Fibroblast of mammary gland (primary cell): ENCODE measurements at regions not wholly inside any gene's neighbourhood (a gene's known extent, or its start where the extent isn't known, plus 50 kb on each side); places are given as distances from the start of the nearest gene placed in this dataset.

Experiments used
- DNase-seq: peaks from one replicate; pipeline ENCODE4 v3.0.0-alpha.2; 2010; ENCODE audit warnings: low read depth
- H3K4me3 ChIP-seq: 2 replicates; pipeline ENCODE4 v1.5.1; 2011; ENCODE audit warnings: low read depth, mild to moderate bottlenecking, low read length, moderate library complexity; ENCODE audit not compliant: control insufficient read depth
- TF ChIP-seq, protein P1 (sequence below): conservative IDR thresholded peaks from 2 replicates; pipeline ENCODE4 v1.5.1; 2011; ENCODE audit warnings: low read depth, low read length, inconsistent platforms; ENCODE audit not compliant: control insufficient read depth, insufficient read depth

DNA sequence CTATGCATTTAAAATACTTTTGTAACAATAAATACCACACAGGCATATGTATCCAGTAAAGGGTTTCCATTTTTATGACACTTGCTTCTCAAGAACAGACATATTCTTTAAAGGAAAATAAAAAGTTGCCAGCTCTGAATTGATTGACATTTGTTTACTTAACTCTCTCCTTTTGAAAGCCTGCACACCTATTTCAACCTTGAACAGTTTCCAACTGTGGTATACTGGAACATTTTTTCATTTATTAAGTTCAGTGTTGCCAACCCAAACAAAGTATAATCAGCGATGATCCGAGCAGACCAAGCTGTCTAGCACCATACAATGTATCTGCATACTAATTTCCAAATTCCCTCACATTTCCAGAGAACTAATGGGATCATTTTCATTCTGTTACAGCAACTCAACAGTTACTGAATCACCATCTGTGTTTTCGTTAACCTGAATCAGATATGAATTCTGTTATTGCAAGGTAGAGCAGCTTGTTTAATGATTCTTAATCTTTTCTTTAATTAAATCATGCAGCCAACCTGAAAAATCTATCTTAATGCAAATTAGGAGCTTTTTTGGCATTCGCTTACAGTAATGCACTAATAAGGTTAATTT is 725.5 kb upstream of the ZEB2 start:
- no peak overlapping the region for H3K4me3 ChIP-seq
- TF ChIP-seq, protein P1, sequence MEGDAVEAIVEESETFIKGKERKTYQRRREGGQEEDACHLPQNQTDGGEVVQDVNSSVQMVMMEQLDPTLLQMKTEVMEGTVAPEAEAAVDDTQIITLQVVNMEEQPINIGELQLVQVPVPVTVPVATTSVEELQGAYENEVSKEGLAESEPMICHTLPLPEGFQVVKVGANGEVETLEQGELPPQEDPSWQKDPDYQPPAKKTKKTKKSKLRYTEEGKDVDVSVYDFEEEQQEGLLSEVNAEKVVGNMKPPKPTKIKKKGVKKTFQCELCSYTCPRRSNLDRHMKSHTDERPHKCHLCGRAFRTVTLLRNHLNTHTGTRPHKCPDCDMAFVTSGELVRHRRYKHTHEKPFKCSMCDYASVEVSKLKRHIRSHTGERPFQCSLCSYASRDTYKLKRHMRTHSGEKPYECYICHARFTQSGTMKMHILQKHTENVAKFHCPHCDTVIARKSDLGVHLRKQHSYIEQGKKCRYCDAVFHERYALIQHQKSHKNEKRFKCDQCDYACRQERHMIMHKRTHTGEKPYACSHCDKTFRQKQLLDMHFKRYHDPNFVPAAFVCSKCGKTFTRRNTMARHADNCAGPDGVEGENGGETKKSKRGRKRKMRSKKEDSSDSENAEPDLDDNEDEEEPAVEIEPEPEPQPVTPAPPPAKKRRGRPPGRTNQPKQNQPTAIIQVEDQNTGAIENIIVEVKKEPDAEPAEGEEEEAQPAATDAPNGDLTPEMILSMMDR, result no peak
- no peak for DNase-seq

GRCh38 chr2:145235312-145235711 is 715.4 kb upstream of the ZEB2 start:
- no peak overlapping the region for H3K4me3 ChIP-seq
- TF ChIP-seq, protein P1, result no peak

DNA sequence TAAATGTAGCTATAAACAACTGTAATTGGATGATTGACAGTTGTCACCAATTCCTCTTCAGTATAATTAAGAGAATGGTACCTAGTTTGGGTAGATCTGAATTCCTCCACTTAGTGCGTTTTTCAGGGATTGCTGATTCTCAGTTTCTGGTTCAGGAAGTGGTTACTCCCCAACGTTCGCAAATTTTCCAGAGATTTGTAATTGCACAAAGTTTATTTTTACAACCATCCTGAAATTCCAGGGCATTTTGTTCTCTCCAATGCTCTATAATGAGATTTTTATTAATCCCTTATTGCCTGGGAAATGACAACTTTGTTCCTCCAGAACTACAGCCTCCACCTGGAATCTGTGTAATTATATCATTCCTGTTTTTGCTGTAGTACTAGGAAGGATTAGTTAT is 710.6 kb upstream of the ZEB2 start:
- TF ChIP-seq, protein P1, result no peak
- no peak overlapping the region for H3K4me3 ChIP-seq
- peak; percentile 77 for DNase-seq

More at GRCh38 chr2:145235312-145235711, 715.4 kb upstream of the ZEB2 start:
- DNase-seq, result no peak

DNA sequence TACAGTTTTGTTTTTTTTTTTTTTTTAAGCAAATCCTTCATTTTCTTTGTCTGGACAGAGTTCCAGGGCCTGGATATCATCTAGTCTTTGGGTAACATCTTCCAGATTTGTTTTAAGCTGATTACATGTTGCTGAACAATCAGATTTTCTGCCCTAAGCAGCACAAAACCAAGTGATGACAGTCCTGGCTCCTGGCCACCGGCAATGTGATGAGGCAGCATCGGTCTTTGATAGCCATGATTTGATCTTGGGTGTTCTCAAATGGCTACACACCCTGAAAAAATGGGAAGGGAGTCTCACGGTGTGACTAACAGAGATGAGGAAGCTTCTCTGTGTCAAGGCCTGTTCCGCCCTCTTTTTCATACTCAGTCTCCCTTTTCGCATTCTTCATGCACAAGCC is 708.6 kb upstream of the ZEB2 start:
- peak; percentile 89 for DNase-seq
- H3K4me3 ChIP-seq, result no peak overlapping the region
- TF ChIP-seq, protein P1, result no peak

GRCh38 chr2:145226901-145227300 is 707.0 kb upstream of the ZEB2 start:
- no peak for DNase-seq
- no peak overlapping the region for H3K4me3 ChIP-seq
- TF ChIP-seq, protein P1, result no peak

- TF ChIP-seq, protein P1, result no peak
- H3K4me3 ChIP-seq, result no peak overlapping the region
- peak; percentile 27 for DNase-seq
These were observed 701.6 kb upstream of the ZEB2 start for GRCh38 chr2:145221516-145221915.

DNA sequence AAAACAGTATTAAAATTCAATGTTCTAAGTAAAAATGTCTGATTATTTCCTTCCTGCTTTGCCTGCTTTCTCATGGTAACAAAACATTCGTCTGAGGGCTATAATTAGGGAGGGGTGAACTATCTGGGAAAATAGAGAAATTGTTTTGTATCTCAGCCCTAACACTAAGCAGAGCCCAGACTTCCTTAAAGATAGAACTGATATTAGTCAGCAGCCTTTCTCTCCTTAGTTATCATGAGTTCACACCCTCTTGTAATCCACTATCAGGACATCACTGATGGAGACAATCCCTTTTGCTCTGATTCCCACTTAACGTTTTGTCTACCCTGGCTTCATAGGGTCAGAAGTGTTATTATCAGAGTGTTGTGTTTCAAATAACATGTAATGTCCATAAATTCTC is 701.1 kb upstream of the ZEB2 start:
- DNase-seq, result no peak
- no peak overlapping the region for H3K4me3 ChIP-seq
- TF ChIP-seq, protein P1, result no peak
